ENCODE measurements at regions not wholly inside any gene's neighbourhood (a gene's known extent, or its start where the extent isn't known, plus 50 kb on each side); places are given as distances from the start of the nearest gene placed in this dataset.

DNA sequence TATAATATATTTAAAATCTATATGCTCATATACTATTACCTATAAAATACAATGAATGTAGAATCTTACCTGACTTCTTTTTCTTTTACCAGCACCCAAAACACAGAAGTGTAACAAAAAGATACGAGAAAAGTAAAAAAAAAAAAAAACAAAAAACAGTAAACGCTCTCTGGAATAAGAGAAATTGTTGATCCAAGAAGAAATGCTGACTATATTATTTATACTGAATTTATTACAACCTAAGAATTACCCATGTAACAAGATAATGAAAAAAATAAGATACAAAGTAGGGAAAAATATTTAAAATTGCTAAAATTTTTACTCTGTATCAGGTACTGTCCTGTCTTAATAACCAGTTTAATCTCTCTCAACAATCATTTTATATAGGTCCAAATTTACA, 787.9 kb upstream of the MAN1A1 start:
- no peaks in the 10 kb centered on the region for H3K4me1 ChIP-seq
- TF ChIP-seq, protein P1, sequence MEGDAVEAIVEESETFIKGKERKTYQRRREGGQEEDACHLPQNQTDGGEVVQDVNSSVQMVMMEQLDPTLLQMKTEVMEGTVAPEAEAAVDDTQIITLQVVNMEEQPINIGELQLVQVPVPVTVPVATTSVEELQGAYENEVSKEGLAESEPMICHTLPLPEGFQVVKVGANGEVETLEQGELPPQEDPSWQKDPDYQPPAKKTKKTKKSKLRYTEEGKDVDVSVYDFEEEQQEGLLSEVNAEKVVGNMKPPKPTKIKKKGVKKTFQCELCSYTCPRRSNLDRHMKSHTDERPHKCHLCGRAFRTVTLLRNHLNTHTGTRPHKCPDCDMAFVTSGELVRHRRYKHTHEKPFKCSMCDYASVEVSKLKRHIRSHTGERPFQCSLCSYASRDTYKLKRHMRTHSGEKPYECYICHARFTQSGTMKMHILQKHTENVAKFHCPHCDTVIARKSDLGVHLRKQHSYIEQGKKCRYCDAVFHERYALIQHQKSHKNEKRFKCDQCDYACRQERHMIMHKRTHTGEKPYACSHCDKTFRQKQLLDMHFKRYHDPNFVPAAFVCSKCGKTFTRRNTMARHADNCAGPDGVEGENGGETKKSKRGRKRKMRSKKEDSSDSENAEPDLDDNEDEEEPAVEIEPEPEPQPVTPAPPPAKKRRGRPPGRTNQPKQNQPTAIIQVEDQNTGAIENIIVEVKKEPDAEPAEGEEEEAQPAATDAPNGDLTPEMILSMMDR (IDR thresholded peaks at IDR 0.05), result no peak
- TF ChIP-seq POLR2A (IDR thresholded peaks at IDR 0.05), result no peak
- H3K27me3 ChIP-seq, result no peaks in the 10 kb centered on the region
- no peak overlapping the region for H3K27ac ChIP-seq
- H3K4me3 ChIP-seq, result no peak overlapping the region
- no peak for DNase-seq
- H3K36me3 ChIP-seq, result no peaks in the 10 kb centered on the region
- H3K9me3 ChIP-seq, result no peaks in the 10 kb centered on the region

DNA sequence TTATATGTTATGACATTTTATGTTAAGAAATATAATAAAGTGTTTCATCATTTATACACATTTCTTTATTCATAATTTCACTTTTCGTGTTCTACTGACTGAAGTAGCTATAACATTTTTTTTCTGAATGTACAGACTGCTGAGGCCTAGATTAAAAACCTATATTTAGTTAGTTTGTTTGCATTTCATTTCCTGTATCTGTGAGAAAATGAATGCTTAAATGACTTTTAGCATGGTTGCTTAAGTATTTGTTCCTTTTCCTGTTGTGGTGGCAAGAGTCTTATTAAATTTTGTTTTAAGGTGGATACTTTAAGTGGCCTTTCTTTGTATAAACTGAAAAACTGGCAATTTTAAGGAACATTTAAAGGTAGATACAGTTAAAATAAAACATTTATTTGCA, 779.7 kb upstream of the MAN1A1 start:
- Histone ChIP-seq H3K27ac (no peak overlapping the region), H3K27me3 (no peaks in the 10 kb centered on the region), H3K36me3 (no peaks in the 10 kb centered on the region), H3K4me1 (no peaks in the 10 kb centered on the region), H3K9me3 (no peaks in the 10 kb centered on the region), H3K4me3 (no peak overlapping the region)
- DNase-seq, result no peak
- TF ChIP-seq, protein P1 (IDR thresholded peaks at IDR 0.05), result no peak
- TF ChIP-seq POLR2A (IDR thresholded peaks at IDR 0.05), result no peak

DNA sequence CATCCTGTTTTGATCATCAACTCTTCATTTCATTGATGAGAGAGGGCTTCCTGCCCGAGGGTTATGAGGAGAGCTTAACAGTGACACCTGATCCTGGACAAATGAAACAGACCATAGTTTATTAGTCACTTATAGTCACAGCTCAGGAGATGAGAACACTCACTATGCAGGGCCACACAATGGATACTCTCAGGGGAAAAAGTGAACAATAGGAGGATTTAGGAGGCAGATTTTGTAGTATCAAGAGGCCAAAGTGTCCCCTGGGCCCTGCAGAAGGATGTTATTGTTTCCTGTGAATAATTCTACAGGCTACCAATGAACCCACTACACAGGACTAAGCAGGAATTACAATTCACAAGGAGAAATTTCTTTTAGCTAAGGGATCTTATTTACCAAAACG, 772.8 kb upstream of the MAN1A1 start:
- Histone ChIP-seq H3K4me1 (no peaks in the 10 kb centered on the region), H3K4me3 (no peak overlapping the region), H3K27me3 (no peaks in the 10 kb centered on the region), H3K9me3 (no peaks in the 10 kb centered on the region), H3K36me3 (no peaks in the 10 kb centered on the region), H3K27ac (no peak overlapping the region)
- no peak for DNase-seq
- no peak for TF ChIP-seq POLR2A (IDR thresholded peaks at IDR 0.05)
- TF ChIP-seq, protein P1 (IDR thresholded peaks at IDR 0.05), result no peak

DNA sequence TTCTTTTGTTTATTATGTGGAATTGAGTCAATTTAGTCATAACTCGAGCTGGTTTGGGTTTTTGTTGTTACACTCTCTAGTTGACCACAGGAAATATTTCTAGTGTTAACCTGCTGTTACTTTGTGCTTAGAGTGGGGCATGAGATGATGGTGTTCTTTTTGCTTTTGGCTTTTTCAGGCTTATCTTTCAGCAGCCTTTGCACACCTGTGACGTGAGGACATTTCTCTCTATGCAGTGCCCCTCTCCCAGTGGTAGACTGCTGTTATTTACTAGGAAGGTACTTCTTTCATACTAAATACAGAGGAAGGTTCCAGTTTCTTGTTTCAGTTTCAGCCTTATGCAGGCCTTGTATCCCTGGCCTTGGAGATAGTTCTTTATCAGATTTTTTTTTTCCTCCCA, 766.8 kb upstream of the MAN1A1 start:
- no peak for DNase-seq
- Histone ChIP-seq H3K27ac (no peak overlapping the region), H3K4me1 (no peaks in the 10 kb centered on the region), H3K9me3 (no peaks in the 10 kb centered on the region), H3K36me3 (no peaks in the 10 kb centered on the region), H3K4me3 (no peak overlapping the region), H3K27me3 (no peaks in the 10 kb centered on the region)
- TF ChIP-seq, protein P1 (IDR thresholded peaks at IDR 0.05), result no peak
- no peak for TF ChIP-seq POLR2A (IDR thresholded peaks at IDR 0.05)

DNA sequence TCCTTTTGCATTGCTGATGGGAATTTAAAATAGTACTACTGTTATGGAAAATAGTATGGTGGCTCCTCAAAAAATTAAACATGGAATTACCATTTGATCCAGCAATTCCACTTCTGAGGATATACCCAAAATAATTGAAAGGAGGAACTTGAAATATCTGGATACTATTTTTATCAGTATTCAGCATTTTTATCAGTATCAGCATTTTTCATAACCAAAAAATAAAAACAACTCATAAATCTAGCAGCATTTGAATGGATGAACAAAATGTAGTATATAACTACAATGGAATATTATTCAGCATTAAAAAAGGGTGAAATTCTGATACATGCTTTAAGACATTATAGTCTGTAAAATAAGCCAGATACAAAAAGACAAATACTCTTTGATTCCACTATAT, 763.4 kb upstream of the MAN1A1 start:
- no peak for DNase-seq
- Histone ChIP-seq H3K36me3 (no peaks in the 10 kb centered on the region), H3K27me3 (no peaks in the 10 kb centered on the region), H3K4me1 (no peaks in the 10 kb centered on the region), H3K9me3 (no peaks in the 10 kb centered on the region), H3K27ac (no peak overlapping the region), H3K4me3 (no peak overlapping the region)
- TF ChIP-seq, protein P1 (IDR thresholded peaks at IDR 0.05), result no peak

DNA sequence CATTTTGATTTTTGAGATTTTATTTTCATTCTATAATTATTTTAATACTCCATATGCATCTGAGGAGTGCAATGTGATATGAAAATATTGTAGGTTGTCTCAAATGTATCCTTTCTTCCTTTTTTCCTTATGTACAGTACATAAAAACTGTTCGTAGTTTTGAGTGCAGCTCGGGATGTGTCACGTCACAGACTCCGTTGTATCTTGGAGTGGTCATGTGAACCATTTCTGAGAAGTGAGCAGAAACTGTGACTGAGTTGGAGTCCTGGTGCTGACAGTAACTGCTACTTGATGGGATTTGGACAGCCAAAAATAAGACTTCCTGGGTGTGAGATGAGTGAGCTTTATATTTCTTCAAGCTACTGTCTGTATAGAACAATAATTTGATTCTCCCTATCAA, 761.4 kb upstream of the MAN1A1 start:
- Histone ChIP-seq H3K4me1 (no peaks in the 10 kb centered on the region), H3K4me3 (no peak overlapping the region), H3K9me3 (no peaks in the 10 kb centered on the region), H3K27ac (no peak overlapping the region), H3K27me3 (no peaks in the 10 kb centered on the region), H3K36me3 (no peaks in the 10 kb centered on the region)
- DNase-seq, result no peak
- TF ChIP-seq, protein P1 (IDR thresholded peaks at IDR 0.05), result no peak
- TF ChIP-seq POLR2A (IDR thresholded peaks at IDR 0.05), result no peak

Data from Peyer's patch (tissue), 4 donors.